Breast epithelium (tissue), 4 donors: ENCODE measurements at regions not wholly inside any gene's neighbourhood (a gene's known extent, or its start where the extent isn't known, plus 50 kb on each side); places are given as distances from the start of the nearest gene placed in this dataset.

Source experiments
- DNase-seq, 2 donors: peaks; one replicate each; pipeline ENCODE4 v3.0.0-alpha.2; 2019; ENCODE audit warnings: low spot score in 2 of 2
- H3K27ac ChIP-seq, 2 donors: fragments of 200-600 bp; sonication (generic) in 1 of 2; one replicate each; pipeline ENCODE4 v1.5.1; 2016 to 2019; ENCODE audit warnings: mild to moderate bottlenecking in 1 of 2
- H3K27me3 ChIP-seq, 2 donors: fragments of 200-600 bp; sonication (generic) in 1 of 2; one replicate each; pipeline versions ENCODE4 v1.5.1 to v1.6.0; 2017 to 2019; ENCODE audit warnings: control low read depth in 1 of 2, mild to moderate bottlenecking in 1 of 2
- H3K36me3 ChIP-seq: fragments of 200-600 bp; one replicate; pipeline ENCODE4 v1.5.1; 2019
- H3K4me1 ChIP-seq, 2 donors: fragments of 200-600 bp; sonication (generic); one replicate each; pipeline ENCODE4 v1.5.1; 2016 to 2019; ENCODE audit warnings: control low read depth in 1 of 2
- H3K4me3 ChIP-seq, 3 donors: fragments of 200-600 bp; sonication (generic); 1 replicate in 2 of 3; 2 replicates in 1 of 3; pipeline ENCODE4 v1.5.1; 2016 to 2019; ENCODE audit warnings: mild to moderate bottlenecking in 3 of 3, moderate library complexity in 2 of 3
- H3K9me3 ChIP-seq, 2 donors: fragments of 200-600 bp; sonication (generic) in 1 of 2; one replicate each; pipeline ENCODE4 v1.5.1; 2016 to 2019; ENCODE audit warnings: control low read depth in 1 of 2
- CTCF ChIP-seq, 3 donors: fragments of 450-650 bp; IDR thresholded peaks; one replicate each; pipeline ENCODE4 v1.5.1; 2016 to 2017; ENCODE audit warnings: antibody characterized with exemption in 3 of 3, mild to moderate bottlenecking in 3 of 3, moderate library complexity in 3 of 3
- POLR2A ChIP-seq: fragments of 450-650 bp; IDR thresholded peaks from one replicate; pipeline ENCODE4 v1.6.1; 2016; ENCODE audit warnings: antibody characterized with exemption, mild to moderate bottlenecking, moderate library complexity
- POLR2AphosphoS5 ChIP-seq, 3 donors: sonication (generic); formaldehyde crosslinking; IDR thresholded peaks; one replicate each; pipeline ENCODE4 v1.6.1; 2017; ENCODE audit warnings: antibody characterized with exemption in 3 of 3
- intact Hi-C: fragments of 100-400 bp; cut with DNase I; formaldehyde crosslinking; loops from one replicate; pipeline ENCODE4 v1.15.1; 2023; ENCODE audit warnings: low total_unique reads

GRCh38 chr20:55605594-55605993 is 399.7 kb downstream of the CBLN4 start:
- Histone ChIP-seq H3K4me3 (no peak overlapping the region), H3K27ac (no peak overlapping the region), H3K4me1 (no peaks in the 10 kb centered on the region), H3K36me3 (no peaks in the 10 kb centered on the region), H3K9me3 (no peaks in the 10 kb centered on the region), H3K27me3 (no peaks in the 10 kb centered on the region)
- no peak for DNase-seq
- TF ChIP-seq CTCF (IDR thresholded peaks at IDR 0.05), result no peak
- TF ChIP-seq POLR2AphosphoS5 (IDR thresholded peaks at IDR 0.05), result no peak
- no peak for TF ChIP-seq POLR2A
- intact Hi-C loops, result no loop called here

GRCh38 chr20:55597526-55597925 is 407.8 kb downstream of the CBLN4 start:
- TF ChIP-seq CTCF (IDR thresholded peaks at IDR 0.05), result no peak
- TF ChIP-seq POLR2AphosphoS5 (IDR thresholded peaks at IDR 0.05), result no peak
- no peak for TF ChIP-seq POLR2A
- H3K9me3 ChIP-seq, result no peaks in the 10 kb centered on the region
- intact Hi-C loops, result loop anchor here (2.0 kb wide), 1 partner anchor 43 kb away; no protein-coding TSS in a partner anchor
- H3K27ac ChIP-seq, result no peak overlapping the region
- no peak overlapping the region for H3K4me3 ChIP-seq
- H3K36me3 ChIP-seq, result no peaks in the 10 kb centered on the region
- no peaks in the 10 kb centered on the region for H3K4me1 ChIP-seq
- DNase-seq, result no peak
- H3K27me3 ChIP-seq, result no peaks in the 10 kb centered on the region

- DNase-seq, result no peak
- intact Hi-C loops, result loop anchor here (2.0 kb wide), 1 partner anchor 42 kb away; no protein-coding TSS in a partner anchor
- no peak overlapping the region for H3K27ac ChIP-seq
Observed at GRCh38 chr20:55596431-55596830, 408.9 kb downstream of the CBLN4 start.

GRCh38 chr20:55592866-55593265 is 412.5 kb downstream of the CBLN4 start:
- H3K9me3 ChIP-seq, result no peaks in the 10 kb centered on the region
- no peak for TF ChIP-seq CTCF (IDR thresholded peaks at IDR 0.05)
- TF ChIP-seq POLR2AphosphoS5 (IDR thresholded peaks at IDR 0.05), result no peak
- TF ChIP-seq POLR2A, result no peak
- no peaks in the 10 kb centered on the region for H3K36me3 ChIP-seq
- no peaks in the 10 kb centered on the region for H3K27me3 ChIP-seq
- H3K4me3 ChIP-seq, result no peak overlapping the region
- intact Hi-C loops, result no loop called here
- DNase-seq, result no peak
- H3K4me1 ChIP-seq, result no peaks in the 10 kb centered on the region
- H3K27ac ChIP-seq, result no peak overlapping the region

More at GRCh38 chr20:55596431-55596830, 408.9 kb downstream of the CBLN4 start:
- H3K27me3 ChIP-seq, result no peaks in the 10 kb centered on the region
- no peaks in the 10 kb centered on the region for H3K36me3 ChIP-seq
- no peaks in the 10 kb centered on the region for H3K4me1 ChIP-seq
- TF ChIP-seq POLR2A (no peak), CTCF (IDR thresholded peaks at IDR 0.05) (no peak), POLR2AphosphoS5 (IDR thresholded peaks at IDR 0.05) (no peak)
- no peak overlapping the region for H3K4me3 ChIP-seq
- H3K9me3 ChIP-seq, result no peaks in the 10 kb centered on the region

- H3K27me3 ChIP-seq, result no peaks in the 10 kb centered on the region
- intact Hi-C loops, result no loop called here
- no peak overlapping the region for H3K27ac ChIP-seq
- no peaks in the 10 kb centered on the region for H3K36me3 ChIP-seq
- H3K4me1 ChIP-seq, result no peaks in the 10 kb centered on the region
- TF ChIP-seq POLR2A (no peak), POLR2AphosphoS5 (IDR thresholded peaks at IDR 0.05) (no peak), CTCF (IDR thresholded peaks at IDR 0.05) (no peak)
- no peaks in the 10 kb centered on the region for H3K9me3 ChIP-seq
- no peak overlapping the region for H3K4me3 ChIP-seq
- no peak for DNase-seq
Observed at GRCh38 chr20:55586610-55587009, 418.7 kb downstream of the CBLN4 start.
